IgD-negative memory B cell (primary cell): ENCODE measurements at regions not wholly inside any gene's neighbourhood (a gene's known extent, or its start where the extent isn't known, plus 50 kb on each side); places are given as distances from the start of the nearest gene placed in this dataset.

ENCODE experiments used
- H3K27ac Mint-ChIP-seq, 3 donors: one replicate each; pipeline ENCODE4 v1.8.0; 2020 to 2022; ENCODE audit warnings: mild to moderate bottlenecking in 3 of 3, mixed read lengths in 3 of 3, moderate library complexity in 1 of 3
- H3K27me3 Mint-ChIP-seq: one replicate; pipeline ENCODE4 v1.8.0; 2021; ENCODE audit warnings: mixed read lengths
- H3K36me3 Mint-ChIP-seq: one replicate; pipeline ENCODE4 v1.8.0; 2020; ENCODE audit warnings: mild to moderate bottlenecking, mixed read lengths
- H3K4me1 Mint-ChIP-seq, 3 donors: one replicate each; pipeline ENCODE4 v1.8.0; 2020 to 2022; ENCODE audit warnings: mixed read lengths in 3 of 3, mild to moderate bottlenecking in 1 of 3
- H3K4me3 Mint-ChIP-seq, 4 donors: one replicate each; pipeline ENCODE4 v1.8.0; 2020 to 2022; ENCODE audit warnings: mild to moderate bottlenecking in 4 of 4, mixed read lengths in 4 of 4, moderate library complexity in 3 of 4
- H3K9me3 Mint-ChIP-seq, 3 donors: one replicate each; pipeline ENCODE4 v1.8.0; 2020 to 2021; ENCODE audit warnings: mixed read lengths in 3 of 3, mild to moderate bottlenecking in 1 of 3

DNA sequence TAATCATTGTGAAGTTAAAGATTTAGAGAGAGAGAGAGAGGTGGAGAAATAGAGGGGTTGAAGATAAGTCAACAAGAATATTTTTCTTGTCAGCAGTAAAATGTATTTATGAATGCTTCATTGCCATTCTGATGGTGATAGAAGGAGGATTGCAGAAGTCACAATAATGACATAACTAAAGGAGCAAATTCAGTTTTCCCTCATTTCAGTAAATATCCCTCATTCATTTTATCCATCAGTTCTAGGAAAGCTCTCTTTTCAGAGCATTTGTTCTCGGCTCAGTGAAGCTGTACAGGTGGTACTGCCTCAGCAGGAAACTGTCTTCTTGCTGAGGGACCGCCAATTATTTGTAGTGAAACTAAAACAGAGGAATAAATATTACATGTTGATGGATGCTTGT lies 681.4 kb downstream of the CETN3 start:
- no peaks in the 10 kb centered on the region for H3K9me3 Mint-ChIP-seq
- H3K27me3 Mint-ChIP-seq = peaks cover 3% of the 10 kb centered on the region
- peaks cover 4 to 22% (median 14%) of the 10 kb centered on the region in 3 donors for H3K4me1 Mint-ChIP-seq
- no peak overlapping the region for H3K27ac Mint-ChIP-seq
- no peak overlapping the region for H3K4me3 Mint-ChIP-seq
- H3K36me3 Mint-ChIP-seq = no peaks in the 10 kb centered on the region

DNA sequence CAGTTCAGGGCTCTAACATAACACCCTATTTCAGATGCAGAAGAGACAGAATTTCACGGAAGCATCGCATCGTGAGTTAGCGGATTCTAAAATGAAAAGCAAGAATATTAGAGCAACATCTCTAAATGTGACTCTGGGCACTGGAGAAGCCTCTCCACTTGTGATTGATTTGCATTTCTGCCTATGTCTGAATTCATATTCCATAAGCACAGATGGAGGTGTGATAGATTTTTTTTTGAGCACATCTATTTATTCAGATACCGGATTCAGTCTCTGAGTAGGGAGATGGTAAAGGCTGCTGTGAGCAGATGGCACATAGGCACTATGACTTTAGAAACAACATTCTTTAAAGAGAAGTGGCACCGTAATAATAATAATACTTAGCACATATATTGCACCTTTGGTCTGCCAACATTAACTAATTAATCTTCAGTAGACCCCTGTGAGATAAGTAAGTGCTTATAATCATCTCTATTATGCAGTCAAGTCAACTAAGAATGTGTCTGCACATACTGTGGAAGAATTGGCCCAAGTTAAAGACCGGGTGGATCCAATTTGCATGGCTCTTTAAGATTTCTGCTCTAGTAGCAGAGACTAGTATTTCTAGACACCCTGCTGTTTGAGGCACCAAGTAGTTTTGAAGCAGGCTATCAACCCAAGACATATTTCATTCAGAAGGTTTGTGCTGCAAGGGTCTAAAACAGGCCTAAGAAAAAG lies 685.0 kb downstream of the CETN3 start:
- Mint-ChIP-seq H3K36me3 (no peaks in the 10 kb centered on the region), H3K4me3 (no peak overlapping the region), H3K27me3 (no peaks in the 10 kb centered on the region), H3K4me1 (peaks cover 1 to 14% (median 14%) of the 10 kb centered on the region in 3 donors), H3K9me3 (no peaks in the 10 kb centered on the region), H3K27ac (no peak overlapping the region)

DNA sequence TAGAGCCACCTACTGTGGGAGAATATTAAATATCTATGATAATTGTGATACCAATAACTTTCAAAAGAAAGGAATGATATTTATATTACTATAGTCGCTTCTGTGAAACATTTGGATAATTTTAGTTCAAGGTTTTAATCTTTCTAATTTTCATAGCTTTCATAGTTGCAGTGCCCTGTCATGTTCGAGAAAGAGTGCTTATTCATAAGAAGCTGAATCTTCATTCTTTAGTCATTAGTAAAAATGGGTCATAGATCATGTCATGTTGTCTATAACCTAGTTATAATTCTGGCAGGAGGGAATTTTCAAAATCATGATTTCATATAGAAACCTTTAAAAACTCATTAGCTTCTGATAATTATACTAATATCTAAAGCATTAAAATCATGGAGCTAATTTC lies 685.6 kb downstream of the CETN3 start:
- no peaks in the 10 kb centered on the region for H3K27me3 Mint-ChIP-seq
- H3K36me3 Mint-ChIP-seq = no peaks in the 10 kb centered on the region
- no peak overlapping the region for H3K4me3 Mint-ChIP-seq
- H3K9me3 Mint-ChIP-seq = no peaks in the 10 kb centered on the region
- no peak overlapping the region for H3K27ac Mint-ChIP-seq
- peaks cover 1 to 11% (median 10%) of the 10 kb centered on the region in 3 donors for H3K4me1 Mint-ChIP-seq

DNA sequence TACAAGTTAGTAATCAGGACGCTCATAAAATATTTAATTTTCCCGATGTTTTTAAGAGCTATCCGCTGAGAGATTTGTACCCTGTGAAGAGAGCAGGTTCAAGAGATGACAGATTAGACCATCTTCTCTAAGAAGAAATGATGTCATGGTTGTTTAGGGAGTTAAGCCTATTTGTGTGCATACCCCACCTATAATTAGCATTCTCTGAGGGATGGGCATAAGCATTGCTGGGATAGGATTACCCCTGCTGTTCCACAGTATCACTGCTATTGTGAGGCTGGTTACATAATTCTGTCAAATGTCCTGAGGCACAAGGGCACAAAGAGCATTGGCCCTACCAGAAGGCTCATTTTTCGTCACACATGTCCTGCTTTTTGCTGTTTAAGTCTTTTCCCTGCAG lies 687.0 kb downstream of the CETN3 start:
- Mint-ChIP-seq H3K9me3 (no peaks in the 10 kb centered on the region), H3K4me1 (no peaks in the 10 kb centered on the region), H3K27me3 (no peaks in the 10 kb centered on the region), H3K36me3 (no peaks in the 10 kb centered on the region), H3K27ac (no peak overlapping the region), H3K4me3 (no peak overlapping the region)

DNA sequence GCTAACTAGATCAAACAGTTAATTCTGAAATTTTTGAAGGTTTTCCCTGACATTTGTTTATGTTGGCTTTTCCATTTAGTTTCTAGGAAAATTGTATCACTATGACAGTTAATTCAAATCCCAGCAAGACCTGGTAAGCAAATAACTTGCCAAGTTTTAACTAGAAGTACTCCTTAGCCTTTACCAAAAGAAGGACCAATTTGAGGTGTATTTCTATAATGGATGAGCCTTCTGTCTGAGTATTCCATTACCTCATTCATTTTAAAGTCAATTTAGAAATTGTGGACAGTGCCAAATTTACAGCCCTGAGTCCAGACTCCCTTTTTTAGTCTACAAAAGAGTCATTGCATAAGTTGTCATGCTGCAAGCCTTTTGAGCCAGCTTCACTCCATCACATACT lies 687.6 kb downstream of the CETN3 start:
- H3K4me3 Mint-ChIP-seq = no peak overlapping the region
- H3K36me3 Mint-ChIP-seq = no peaks in the 10 kb centered on the region
- no peaks in the 10 kb centered on the region for H3K9me3 Mint-ChIP-seq
- no peaks in the 10 kb centered on the region for H3K27me3 Mint-ChIP-seq
- no peaks in the 10 kb centered on the region for H3K4me1 Mint-ChIP-seq
- H3K27ac Mint-ChIP-seq = no peak overlapping the region

DNA sequence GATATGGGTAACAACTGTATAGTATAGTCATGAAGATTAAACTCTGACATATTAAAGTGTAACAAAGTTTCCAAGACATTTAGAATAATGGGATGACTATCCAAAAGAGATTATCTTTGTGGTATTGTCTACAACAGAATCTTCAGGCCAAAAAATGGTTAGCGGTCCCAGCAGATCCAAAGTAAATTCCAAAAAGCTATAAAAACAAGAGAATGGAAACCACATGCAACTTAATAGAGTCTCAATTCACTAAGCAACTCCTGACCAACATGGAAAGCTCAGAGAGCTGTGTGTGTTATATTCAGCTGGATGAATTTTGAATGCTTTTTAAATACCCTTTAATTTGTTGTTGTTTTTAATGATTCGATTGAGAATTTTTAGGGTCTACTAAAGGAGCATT lies 688.2 kb downstream of the CETN3 start:
- Mint-ChIP-seq H3K36me3 (no peaks in the 10 kb centered on the region), H3K27ac (no peak overlapping the region), H3K4me3 (no peak overlapping the region), H3K27me3 (no peaks in the 10 kb centered on the region), H3K4me1 (no peaks in the 10 kb centered on the region), H3K9me3 (no peaks in the 10 kb centered on the region)

DNA sequence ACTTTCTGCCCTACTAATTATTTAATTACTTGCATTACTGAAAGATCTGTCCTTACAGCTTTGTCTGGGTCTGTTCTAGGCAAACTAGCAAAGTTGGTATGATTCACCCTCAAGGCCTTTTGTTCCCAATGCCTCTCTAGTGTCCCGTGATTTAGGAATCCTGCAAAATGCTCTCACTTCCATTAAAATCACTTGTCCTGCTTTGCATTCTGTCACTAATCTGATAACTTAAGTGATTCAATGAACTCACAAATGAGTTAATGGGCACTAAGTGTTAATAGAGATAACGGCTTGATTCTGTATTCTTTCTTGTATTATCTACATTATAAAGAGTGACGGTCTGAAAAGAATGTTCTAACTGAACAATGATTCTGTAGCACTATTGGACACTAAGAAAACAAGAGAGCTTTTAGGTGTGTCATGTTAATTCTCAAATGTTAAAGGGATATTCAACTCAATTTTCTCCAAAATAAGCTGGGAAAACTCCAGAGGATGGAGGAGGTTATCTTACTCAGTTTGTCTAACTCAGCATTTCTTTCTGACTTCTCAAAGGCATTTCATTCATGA lies 697.3 kb downstream of the CETN3 start:
- Mint-ChIP-seq H3K27ac (no peak overlapping the region), H3K4me3 (no peak overlapping the region), H3K9me3 (peaks cover 0 to 2% (median 0%) of the 10 kb centered on the region in 3 donors), H3K4me1 (peaks cover 0 to 6% (median 2%) of the 10 kb centered on the region in 3 donors), H3K36me3 (no peaks in the 10 kb centered on the region), H3K27me3 (peaks cover 11% of the 10 kb centered on the region)

DNA sequence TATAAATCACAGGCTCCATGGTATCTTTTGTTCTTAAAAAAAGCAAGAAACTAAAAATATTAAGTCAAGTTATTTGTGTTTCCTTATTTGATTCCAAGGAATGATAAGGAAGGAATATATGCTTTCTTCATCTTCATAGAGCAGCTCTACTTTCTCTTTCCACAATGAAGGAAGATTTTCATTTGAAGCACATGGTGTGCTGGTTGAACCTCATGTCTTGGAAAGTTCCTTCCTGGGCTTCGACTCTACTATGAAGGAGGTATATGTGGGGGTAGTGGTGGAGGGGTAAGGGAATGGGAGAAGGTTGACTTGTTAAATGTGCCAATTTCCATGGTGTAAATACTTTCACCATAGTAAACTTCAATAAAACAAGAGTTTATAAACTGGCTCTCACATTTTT lies 698.0 kb downstream of the CETN3 start:
- peaks cover 11% of the 10 kb centered on the region for H3K27me3 Mint-ChIP-seq
- no peak overlapping the region for H3K4me3 Mint-ChIP-seq
- peaks cover 0 to 6% (median 2%) of the 10 kb centered on the region in 3 donors for H3K4me1 Mint-ChIP-seq
- no peaks in the 10 kb centered on the region for H3K36me3 Mint-ChIP-seq
- peaks cover 0 to 2% (median 0%) of the 10 kb centered on the region in 3 donors for H3K9me3 Mint-ChIP-seq
- no peak overlapping the region for H3K27ac Mint-ChIP-seq

DNA sequence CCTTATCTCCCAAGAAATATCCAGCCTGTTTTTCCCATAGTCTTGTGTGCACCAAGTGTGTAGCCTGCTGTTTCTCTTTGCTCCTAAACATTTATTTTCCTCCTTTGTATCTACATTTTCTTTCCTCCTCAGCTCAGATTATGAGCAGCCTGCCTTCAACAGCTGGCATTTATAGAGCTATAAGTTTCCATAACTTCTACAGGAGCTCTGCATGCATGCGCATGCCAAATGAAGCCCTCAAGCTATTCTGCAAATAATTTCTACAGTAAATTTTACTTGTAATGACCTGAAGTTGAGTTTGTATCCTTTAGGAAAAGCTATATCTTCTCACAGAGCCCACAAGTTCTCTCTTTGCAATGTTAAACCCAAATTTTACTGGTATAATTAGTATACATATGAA lies 699.5 kb downstream of the CETN3 start:
- peaks cover 0 to 6% (median 2%) of the 10 kb centered on the region in 3 donors for H3K4me1 Mint-ChIP-seq
- H3K9me3 Mint-ChIP-seq = peaks cover 0 to 2% (median 0%) of the 10 kb centered on the region in 3 donors
- H3K36me3 Mint-ChIP-seq = no peaks in the 10 kb centered on the region
- H3K27me3 Mint-ChIP-seq = peaks cover 11% of the 10 kb centered on the region
- no peak overlapping the region for H3K4me3 Mint-ChIP-seq
- H3K27ac Mint-ChIP-seq = no peak overlapping the region

DNA sequence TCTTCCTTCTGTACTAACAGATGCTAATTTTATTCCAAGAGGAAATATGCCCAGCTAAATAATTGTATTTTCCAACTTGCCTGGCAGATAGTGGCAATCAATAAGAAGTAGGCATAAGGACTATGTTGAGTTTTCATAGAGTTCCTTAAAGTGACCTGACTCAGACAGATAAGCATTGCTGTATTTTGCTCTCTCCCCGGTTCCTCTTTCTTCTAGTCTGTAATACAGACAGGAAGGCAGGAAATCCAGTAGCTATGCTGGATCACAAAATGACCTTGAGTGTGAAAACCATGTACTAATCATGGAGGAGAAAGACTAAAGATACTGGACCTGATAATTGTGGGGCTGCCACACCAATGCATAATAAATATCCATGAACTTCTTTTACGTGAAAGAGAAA lies 701.7 kb downstream of the CETN3 start:
- Mint-ChIP-seq H3K9me3 (peaks cover 0 to 2% (median 0%) of the 10 kb centered on the region in 3 donors), H3K36me3 (no peaks in the 10 kb centered on the region), H3K27me3 (peaks cover 13% of the 10 kb centered on the region), H3K4me1 (peaks cover 0 to 6% (median 2%) of the 10 kb centered on the region in 3 donors), H3K27ac (no peak overlapping the region), H3K4me3 (no peak overlapping the region)

DNA sequence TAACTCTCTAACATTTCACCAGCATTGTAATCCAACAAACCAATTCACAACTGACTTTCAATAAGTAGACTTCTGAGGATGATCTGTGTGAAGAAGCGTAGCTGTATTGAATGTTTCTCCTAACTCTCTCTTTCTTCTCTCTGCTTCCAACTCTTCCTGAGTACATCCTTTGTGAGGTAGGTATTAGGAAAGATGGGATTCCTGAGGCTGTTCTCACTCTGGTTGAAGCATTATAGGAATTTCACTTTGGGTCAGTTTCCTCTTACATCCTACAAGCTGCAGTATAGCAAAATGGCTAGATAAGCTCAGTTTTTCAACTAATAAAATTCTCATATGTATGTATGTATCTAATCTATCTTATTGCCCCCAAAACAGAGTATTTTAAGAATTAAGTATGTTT lies 702.8 kb downstream of the CETN3 start:
- Mint-ChIP-seq H3K27ac (no peak overlapping the region), H3K27me3 (peaks cover 12% of the 10 kb centered on the region), H3K9me3 (peaks cover 0 to 2% (median 0%) of the 10 kb centered on the region in 3 donors), H3K4me3 (no peak overlapping the region), H3K4me1 (peaks cover 0 to 6% (median 2%) of the 10 kb centered on the region in 3 donors), H3K36me3 (no peaks in the 10 kb centered on the region)

DNA sequence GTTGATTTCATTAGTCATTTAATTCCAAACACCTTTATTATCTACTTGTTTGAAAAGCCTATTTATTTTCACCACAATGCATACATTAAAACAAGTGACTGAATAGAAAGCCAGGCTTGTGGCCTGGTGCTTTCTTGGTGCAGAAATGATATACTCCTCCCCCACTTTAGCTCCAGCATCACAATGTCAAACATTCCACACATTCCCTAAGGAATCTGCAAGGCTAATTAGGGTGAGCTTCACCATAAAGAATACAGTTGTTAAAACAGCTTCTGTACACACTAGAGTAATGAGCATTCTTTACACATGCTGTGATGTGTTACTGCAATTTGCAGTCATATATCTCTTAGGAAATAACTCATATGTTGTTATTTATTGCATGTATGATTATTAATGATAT lies 705.7 kb downstream of the CETN3 start:
- no peaks in the 10 kb centered on the region for H3K36me3 Mint-ChIP-seq
- H3K4me3 Mint-ChIP-seq = no peak overlapping the region
- no peak overlapping the region for H3K27ac Mint-ChIP-seq
- H3K9me3 Mint-ChIP-seq = peaks cover 0 to 4% (median under 1%) of the 10 kb centered on the region in 3 donors
- H3K27me3 Mint-ChIP-seq = peaks cover 7% of the 10 kb centered on the region
- H3K4me1 Mint-ChIP-seq = peaks cover 0 to 6% (median 2%) of the 10 kb centered on the region in 3 donors

DNA sequence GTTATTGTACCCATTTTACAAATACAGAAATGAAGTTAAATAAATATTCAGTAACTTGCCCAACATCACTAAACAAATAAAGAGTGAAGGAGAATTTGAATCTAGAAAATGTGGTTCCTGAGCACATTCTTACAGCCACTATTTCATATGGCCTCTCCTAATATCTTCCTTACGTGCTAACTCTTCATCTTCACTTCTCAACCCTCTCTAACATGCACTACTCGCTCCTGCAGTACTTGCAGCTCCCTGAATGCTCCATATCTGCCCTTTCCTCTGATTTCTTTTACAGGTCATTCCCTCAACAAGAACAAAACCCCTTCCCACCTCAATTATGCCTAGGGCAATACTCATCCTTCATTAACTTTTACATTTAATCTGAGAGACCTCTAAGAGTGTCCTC lies 711.5 kb downstream of the CETN3 start:
- H3K4me3 Mint-ChIP-seq = no peak overlapping the region
- H3K36me3 Mint-ChIP-seq = peaks cover 1% of the 10 kb centered on the region
- H3K27ac Mint-ChIP-seq = no peak overlapping the region
- no peaks in the 10 kb centered on the region for H3K27me3 Mint-ChIP-seq
- H3K4me1 Mint-ChIP-seq = no peaks in the 10 kb centered on the region
- peaks cover 0 to 4% (median 0%) of the 10 kb centered on the region in 3 donors for H3K9me3 Mint-ChIP-seq

DNA sequence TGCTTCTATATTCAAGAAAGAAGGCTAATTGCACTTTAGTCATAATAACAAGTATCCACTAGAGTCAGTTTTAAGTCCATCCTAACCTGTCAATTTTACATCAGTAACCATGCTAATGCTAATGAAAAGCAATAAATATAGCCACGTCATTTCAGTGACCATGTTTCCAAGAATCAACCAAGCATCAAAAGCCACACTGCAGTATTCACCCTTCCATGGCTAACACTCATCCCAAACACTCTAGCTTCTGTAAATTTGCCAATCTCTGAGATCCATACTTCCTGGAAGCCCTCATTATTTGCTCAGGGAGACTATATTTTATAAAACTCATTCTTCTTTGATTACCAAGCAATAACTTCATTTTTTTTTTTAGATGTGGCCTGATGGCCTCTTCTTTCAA lies 712.0 kb downstream of the CETN3 start:
- Mint-ChIP-seq H3K27ac (no peak overlapping the region), H3K4me3 (no peak overlapping the region), H3K36me3 (peaks cover 1% of the 10 kb centered on the region), H3K9me3 (peaks cover 0 to 4% (median 0%) of the 10 kb centered on the region in 3 donors), H3K27me3 (no peaks in the 10 kb centered on the region), H3K4me1 (no peaks in the 10 kb centered on the region)

DNA sequence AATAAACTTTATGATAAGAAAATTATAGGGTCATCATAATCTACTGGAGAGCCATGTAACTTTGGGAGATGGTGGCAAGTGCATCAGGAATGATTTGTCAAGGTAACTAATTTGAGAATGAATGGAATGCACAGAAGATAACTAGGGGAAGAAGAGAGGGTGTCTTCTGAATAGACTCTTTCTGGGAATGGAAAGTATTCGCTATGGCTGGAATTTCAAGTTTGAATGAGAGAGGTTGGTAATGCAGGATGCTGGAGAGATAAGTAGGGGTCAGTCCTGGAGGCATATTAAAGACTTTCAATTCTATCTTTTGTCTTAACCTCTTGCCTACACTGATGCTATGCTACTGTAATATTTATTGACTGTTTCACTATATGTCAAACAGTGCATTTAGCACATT lies 714.2 kb downstream of the CETN3 start:
- H3K4me3 Mint-ChIP-seq = no peak overlapping the region
- H3K27ac Mint-ChIP-seq = no peak overlapping the region
- H3K27me3 Mint-ChIP-seq = no peaks in the 10 kb centered on the region
- peaks cover 1% of the 10 kb centered on the region for H3K36me3 Mint-ChIP-seq
- peaks cover 0 to under 1% (median 0%) of the 10 kb centered on the region in 3 donors for H3K4me1 Mint-ChIP-seq
- peaks cover 0 to 4% (median 1%) of the 10 kb centered on the region in 3 donors for H3K9me3 Mint-ChIP-seq

DNA sequence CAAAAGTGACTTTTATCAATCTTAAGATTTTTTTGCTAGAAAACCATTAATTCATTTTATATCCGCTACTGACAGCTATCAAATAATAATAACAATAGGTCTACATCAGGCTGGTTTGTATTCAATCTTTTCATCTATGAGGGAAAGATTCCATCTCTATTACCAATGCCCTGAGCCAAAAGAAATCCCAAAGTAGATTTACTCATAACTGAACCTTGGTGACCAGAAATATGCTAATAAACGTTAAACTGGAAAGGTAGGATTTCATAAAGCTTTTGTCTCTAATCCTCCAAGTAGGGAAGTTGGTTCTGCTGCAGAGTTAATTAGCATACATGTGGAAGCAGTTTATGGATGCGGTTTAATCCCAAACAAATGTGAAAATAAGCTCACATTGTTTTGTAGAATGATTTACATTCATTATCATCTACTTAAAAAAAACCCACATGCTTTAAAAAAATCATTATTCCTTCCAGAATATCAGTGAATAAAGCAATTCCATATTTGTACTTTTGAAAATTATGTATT lies 715.5 kb downstream of the CETN3 start:
- Mint-ChIP-seq H3K27me3 (no peaks in the 10 kb centered on the region), H3K36me3 (peaks cover 1% of the 10 kb centered on the region), H3K4me1 (peaks cover 0 to 2% (median 0%) of the 10 kb centered on the region in 3 donors), H3K9me3 (peaks cover 0 to 1% (median 0%) of the 10 kb centered on the region in 3 donors), H3K27ac (no peak overlapping the region), H3K4me3 (no peak overlapping the region)
